Astrocyte (in vitro differentiated cells and primary cell): ENCODE measurements at regions not wholly inside any gene's neighbourhood (a gene's known extent, or its start where the extent isn't known, plus 50 kb on each side); places are given as distances from the start of the nearest gene placed in this dataset.
A peak's percentile ranks its signal among the peaks of the same experiment; 100 is the strongest.

Experiments
- DNase-seq: peaks from one replicate; pipeline ENCODE4 v3.0.0-alpha.2; 2010; ENCODE audit warnings: low read depth
- FAIRE-seq: peaks from 2 replicates; lab custom pipeline; 2011; peaks lifted over from hg19 to GRCh38; lab: Jason Lieb, UNC
- H2AFZ ChIP-seq: 2 replicates; pipeline ENCODE4 v1.6.0; 2012; ENCODE audit warnings: low read depth, low read length, inconsistent platforms
- H3K27ac ChIP-seq: 2 replicates; pipeline ENCODE4 v1.5.1; 2011; ENCODE audit warnings: low read depth, low read length, inconsistent platforms
- H3K27me3 ChIP-seq: 2 replicates; pipeline ENCODE4 v1.6.0; 2011; ENCODE audit warnings: low read length, inconsistent platforms; ENCODE audit not compliant: insufficient read depth
- H3K36me3 ChIP-seq: 2 replicates; pipeline ENCODE4 v1.5.1; 2011; ENCODE audit warnings: low read length, inconsistent platforms; ENCODE audit not compliant: insufficient read depth
- H3K4me1 ChIP-seq: 2 replicates; pipeline ENCODE4 v1.5.1; 2011; ENCODE audit warnings: low read length, inconsistent platforms; ENCODE audit not compliant: insufficient read depth
- H3K4me2 ChIP-seq: 2 replicates; pipeline ENCODE4 v1.6.0; 2012; ENCODE audit warnings: low read length, inconsistent platforms
- H3K4me3 ChIP-seq: 2 replicates; pipeline ENCODE4 v1.5.1; 2011; ENCODE audit warnings: low read depth, mild to moderate bottlenecking, low read length, inconsistent platforms; ENCODE audit not compliant: insufficient read depth
- H3K79me2 ChIP-seq: 2 replicates; pipeline ENCODE4 v1.6.0; 2012; ENCODE audit warnings: mild to moderate bottlenecking, low read length, inconsistent platforms; ENCODE audit not compliant: insufficient read depth
- H3K9ac ChIP-seq: 2 replicates; pipeline ENCODE4 v1.6.0; 2012; ENCODE audit warnings: mild to moderate bottlenecking, low read length, inconsistent platforms
- H3K9me3 ChIP-seq: 2 replicates; pipeline ENCODE4 v1.5.1; 2012; ENCODE audit warnings: low read depth, mild to moderate bottlenecking, low read length, inconsistent platforms; ENCODE audit not compliant: insufficient read depth
- H4K20me1 ChIP-seq: 2 replicates; pipeline ENCODE4 v1.6.0; 2012; ENCODE audit warnings: low read length, inconsistent platforms; ENCODE audit not compliant: insufficient read depth
- H3K27ac Mint-ChIP-seq: one replicate; pipeline ENCODE4 v1.8.0; 2021; ENCODE audit warnings: mild to moderate bottlenecking, mixed read lengths; ENCODE audit not compliant: unreplicated experiment
- H3K27me3 Mint-ChIP-seq: one replicate; pipeline ENCODE4 v1.8.0; 2021; ENCODE audit warnings: low read depth, mixed read lengths; ENCODE audit not compliant: unreplicated experiment
- H3K36me3 Mint-ChIP-seq: one replicate; pipeline ENCODE4 v1.8.0; 2021; ENCODE audit warnings: low read depth, mixed read lengths; ENCODE audit not compliant: unreplicated experiment
- H3K4me1 Mint-ChIP-seq: one replicate; pipeline ENCODE4 v1.8.0; 2021; ENCODE audit warnings: low read depth, mixed read lengths; ENCODE audit not compliant: unreplicated experiment
- H3K4me3 Mint-ChIP-seq: one replicate; pipeline ENCODE4 v1.8.0; 2021; ENCODE audit warnings: mild to moderate bottlenecking, moderate library complexity, mixed read lengths; ENCODE audit not compliant: unreplicated experiment
- H3K9me3 Mint-ChIP-seq: one replicate; pipeline ENCODE4 v1.8.0; 2021; ENCODE audit warnings: mild to moderate bottlenecking, mixed read lengths; ENCODE audit not compliant: unreplicated experiment
- CTCF ChIP-seq: IDR thresholded peaks from 2 replicates; pipeline ENCODE4 v1.5.1; 2011; ENCODE audit warnings: low read depth, mild to moderate bottlenecking, inconsistent platforms, low read length, moderate library complexity; ENCODE audit not compliant: insufficient read depth
- EZH2 ChIP-seq: IDR thresholded peaks from 2 replicates; pipeline ENCODE4 v1.6.1; 2012; ENCODE audit warnings: mild to moderate bottlenecking, low read length, inconsistent platforms; ENCODE audit not compliant: insufficient read depth

- H3K27ac Mint-ChIP-seq = peak overlapping the region; percentile 7
- H3K36me3 Mint-ChIP-seq = no peaks in the 10 kb centered on the region
- H3K9ac ChIP-seq = no peak overlapping the region
- peaks cover 14% of the 10 kb centered on the region for H3K4me1 Mint-ChIP-seq
- no peak overlapping the region for H3K4me2 ChIP-seq
- no peak overlapping the region for H3K4me3 Mint-ChIP-seq
- no peaks in the 10 kb centered on the region for H3K27me3 Mint-ChIP-seq
- H3K79me2 ChIP-seq = no peaks in the 10 kb centered on the region
- H3K27ac ChIP-seq = no peak overlapping the region
- no peaks in the 10 kb centered on the region for H3K9me3 ChIP-seq
- peak; percentile 3 for DNase-seq
- FAIRE-seq = no peak
- H3K4me1 ChIP-seq = no peaks in the 10 kb centered on the region
- no peaks in the 10 kb centered on the region for H3K36me3 ChIP-seq
- no peak overlapping the region for H3K4me3 ChIP-seq
- H3K27me3 ChIP-seq = no peaks in the 10 kb centered on the region
- no peaks in the 10 kb centered on the region for H4K20me1 ChIP-seq
- no peaks in the 10 kb centered on the region for H3K9me3 Mint-ChIP-seq
- no peak overlapping the region for H2AFZ ChIP-seq
- TF ChIP-seq CTCF (no peak), EZH2 (no peak)
Observed at GRCh38 chr17:12485361-12485906, 180.3 kb upstream of the MYOCD start.

- Mint-ChIP-seq H3K27me3 (no peaks in the 10 kb centered on the region), H3K36me3 (no peaks in the 10 kb centered on the region), H3K4me1 (peaks cover 11% of the 10 kb centered on the region), H3K4me3 (no peak overlapping the region), H3K9me3 (no peaks in the 10 kb centered on the region), H3K27ac (no peak overlapping the region)
- no peaks in the 10 kb centered on the region for H3K27me3 ChIP-seq
- H4K20me1 ChIP-seq = no peaks in the 10 kb centered on the region
- no peak overlapping the region for H3K4me2 ChIP-seq
- no peak for TF ChIP-seq CTCF
- no peak for TF ChIP-seq EZH2
- H3K79me2 ChIP-seq = no peaks in the 10 kb centered on the region
- H3K36me3 ChIP-seq = no peaks in the 10 kb centered on the region
- no peak overlapping the region for H3K9ac ChIP-seq
- H2AFZ ChIP-seq = no peak overlapping the region
- no peak for DNase-seq
- H3K27ac ChIP-seq = no peak overlapping the region
- no peaks in the 10 kb centered on the region for H3K9me3 ChIP-seq
- no peak overlapping the region for H3K4me3 ChIP-seq
- H3K4me1 ChIP-seq = no peaks in the 10 kb centered on the region
- FAIRE-seq = no peak
Observed at GRCh38 chr17:12489325-12489724, 176.4 kb upstream of the MYOCD start.

GRCh38 chr17:12492450-12492849 is 173.2 kb upstream of the MYOCD start:
- no peak overlapping the region for H3K4me2 ChIP-seq
- H3K79me2 ChIP-seq = no peaks in the 10 kb centered on the region
- H2AFZ ChIP-seq = no peak overlapping the region
- no peaks in the 10 kb centered on the region for H3K9me3 ChIP-seq
- no peaks in the 10 kb centered on the region for H3K9me3 Mint-ChIP-seq
- no peaks in the 10 kb centered on the region for H3K27me3 ChIP-seq
- no peaks in the 10 kb centered on the region for H3K27me3 Mint-ChIP-seq
- no peak overlapping the region for H3K9ac ChIP-seq
- H3K4me1 ChIP-seq = no peaks in the 10 kb centered on the region
- H3K4me3 ChIP-seq = no peak overlapping the region
- H3K36me3 Mint-ChIP-seq = no peaks in the 10 kb centered on the region
- H4K20me1 ChIP-seq = no peaks in the 10 kb centered on the region
- DNase-seq = peak; percentile 20
- no peak overlapping the region for H3K27ac ChIP-seq
- H3K27ac Mint-ChIP-seq = no peak overlapping the region
- no peak overlapping the region for H3K4me3 Mint-ChIP-seq
- FAIRE-seq = no peak
- H3K36me3 ChIP-seq = no peaks in the 10 kb centered on the region
- H3K4me1 Mint-ChIP-seq = peaks cover 7% of the 10 kb centered on the region
- no peak for TF ChIP-seq EZH2
- TF ChIP-seq CTCF = no peak
